A673 (cell line): ENCODE measurements at regions not wholly inside any gene's neighbourhood (a gene's known extent, or its start where the extent isn't known, plus 50 kb on each side); places are given as distances from the start of the nearest gene placed in this dataset.

ENCODE experiments used
- BruUV-seq: library from RNA; stranded (reverse); fragments of 400-500 nt; replicated peaks from 2 replicates; lab custom pipeline; 2021; lab: Mats Ljungman, UMichigan
- CTCF ChIA-PET: fragments of 300-600 bp; sonication (Branson Sonifier 250); formaldehyde crosslinking; loops from one replicate; lab custom pipeline; 2022; ENCODE audit warnings: antibody characterized with exemption; lab: Charles Lee
- POLR2A ChIA-PET: fragments of 300-600 bp; sonication (Branson Sonifier 250); formaldehyde crosslinking; loops from one replicate; lab custom pipeline; 2022; ENCODE audit warnings: antibody characterized with exemption; ENCODE audit not compliant: low non-redundant PET; lab: Charles Lee
- DNase-seq: peaks from one replicate; pipeline ENCODE4 v3.0.0-alpha.2; 2015; ENCODE audit warnings: low spot score
- H3K27ac ChIP-seq: fragments of 200-600 bp; sonication (generic); 2 replicates; pipeline ENCODE4 v1.5.1; 2016; ENCODE audit warnings: mixed run types, low read depth, mild to moderate bottlenecking, mixed read lengths, antibody characterized with exemption, low read length; ENCODE audit not compliant: poor library complexity, severe bottlenecking
- H3K27me3 ChIP-seq: fragments of 200-600 bp; sonication (generic); replicated peaks from 2 replicates; pipeline ENCODE4 v1.6.1; 2017; ENCODE audit warnings: mixed run types, low read depth, mild to moderate bottlenecking, mixed read lengths, antibody characterized with exemption, low read length; ENCODE audit not compliant: insufficient read depth, poor library complexity
- H3K36me3 ChIP-seq: fragments of 200-600 bp; sonication (generic); 2 replicates; pipeline ENCODE4 v1.6.1; 2016; ENCODE audit warnings: mixed run types, mild to moderate bottlenecking, mixed read lengths, antibody characterized with exemption, low read length; ENCODE audit not compliant: insufficient read depth, poor library complexity, severe bottlenecking
- H3K4me1 ChIP-seq: fragments of 200-600 bp; sonication (generic); 2 replicates; pipeline ENCODE4 v1.6.1; 2017; ENCODE audit warnings: mixed run types, mild to moderate bottlenecking, mixed read lengths, antibody characterized with exemption, low read length; ENCODE audit not compliant: insufficient read depth, poor library complexity, severe bottlenecking
- H3K4me3 ChIP-seq: fragments of 200-600 bp; sonication (generic); 2 replicates; pipeline ENCODE4 v1.5.1; 2016; ENCODE audit warnings: low read depth, mixed run types, mild to moderate bottlenecking, mixed read lengths, low read length; ENCODE audit not compliant: poor library complexity, severe bottlenecking
- H3K9me3 ChIP-seq: fragments of 200-600 bp; sonication (generic); 2 replicates; pipeline ENCODE4 v1.6.1; 2016; ENCODE audit warnings: mixed run types, low read depth, mild to moderate bottlenecking, mixed read lengths, antibody characterized with exemption, low read length; ENCODE audit not compliant: poor library complexity, severe bottlenecking
- EZH2 ChIP-seq: fragments of 200-600 bp; sonication (generic); IDR thresholded peaks from 2 replicates; pipeline ENCODE4 v1.6.1; 2017; ENCODE audit warnings: borderline replicate concordance, low read depth, mild to moderate bottlenecking, mixed read lengths, antibody characterized with exemption, low read length; ENCODE audit not compliant: poor library complexity, severe bottlenecking
- intact Hi-C: fragments of 100-400 bp; cut with micrococcal nuclease; formaldehyde crosslinking; loops from one replicate; pipeline ENCODE4 v1.10.0; 2022; ENCODE audit not compliant: unreplicated experiment
- TF ChIP-seq, protein P1 (sequence below): fragments of 300-800, 200-600 bp; sonication (generic); conservative IDR thresholded peaks from 2 replicates; pipeline ENCODE4 v1.5.1; 2017; ENCODE audit warnings: low read depth, mild to moderate bottlenecking, antibody characterized with exemption, low read length, moderate library complexity, mixed read lengths

GRCh38 chr9:28163619-28164018, 590.3 kb upstream of the C9orf72 start:
- H3K4me1 ChIP-seq, result peaks cover 4% of the 10 kb centered on the region

DNA sequence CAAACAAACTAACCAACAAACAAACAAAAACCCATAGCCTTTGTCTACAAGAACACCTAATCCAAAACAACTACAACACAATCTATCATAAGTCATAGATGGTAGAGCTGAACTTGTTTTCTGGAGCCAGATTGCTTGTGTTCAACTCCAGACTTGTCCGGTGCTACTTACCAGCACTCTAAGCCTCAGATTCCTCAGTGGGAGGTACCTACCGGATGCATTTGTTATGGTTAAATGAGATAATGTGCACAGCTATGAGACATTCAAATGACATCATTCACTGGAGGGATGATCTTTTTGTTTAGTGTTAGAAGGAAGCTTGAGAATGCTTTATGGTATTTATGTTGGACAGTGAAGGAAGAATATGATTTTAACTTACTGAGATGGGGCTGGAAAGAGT, 592.9 kb upstream of the C9orf72 start:
- Histone ChIP-seq H3K4me3 (no peak overlapping the region), H3K4me1 (no peaks in the 10 kb centered on the region)

More at GRCh38 chr9:28163619-28164018, 590.3 kb upstream of the C9orf72 start:
- no peak for TF ChIP-seq EZH2
- TF ChIP-seq, protein P1, sequence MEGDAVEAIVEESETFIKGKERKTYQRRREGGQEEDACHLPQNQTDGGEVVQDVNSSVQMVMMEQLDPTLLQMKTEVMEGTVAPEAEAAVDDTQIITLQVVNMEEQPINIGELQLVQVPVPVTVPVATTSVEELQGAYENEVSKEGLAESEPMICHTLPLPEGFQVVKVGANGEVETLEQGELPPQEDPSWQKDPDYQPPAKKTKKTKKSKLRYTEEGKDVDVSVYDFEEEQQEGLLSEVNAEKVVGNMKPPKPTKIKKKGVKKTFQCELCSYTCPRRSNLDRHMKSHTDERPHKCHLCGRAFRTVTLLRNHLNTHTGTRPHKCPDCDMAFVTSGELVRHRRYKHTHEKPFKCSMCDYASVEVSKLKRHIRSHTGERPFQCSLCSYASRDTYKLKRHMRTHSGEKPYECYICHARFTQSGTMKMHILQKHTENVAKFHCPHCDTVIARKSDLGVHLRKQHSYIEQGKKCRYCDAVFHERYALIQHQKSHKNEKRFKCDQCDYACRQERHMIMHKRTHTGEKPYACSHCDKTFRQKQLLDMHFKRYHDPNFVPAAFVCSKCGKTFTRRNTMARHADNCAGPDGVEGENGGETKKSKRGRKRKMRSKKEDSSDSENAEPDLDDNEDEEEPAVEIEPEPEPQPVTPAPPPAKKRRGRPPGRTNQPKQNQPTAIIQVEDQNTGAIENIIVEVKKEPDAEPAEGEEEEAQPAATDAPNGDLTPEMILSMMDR, result no peak
- H3K27ac ChIP-seq, result no peak overlapping the region
- no TSS peak for BruUV-seq
- no peaks in the 10 kb centered on the region for H3K27me3 ChIP-seq
- intact Hi-C loops, result no loop called here
- POLR2A ChIA-PET, result no interaction called here
- H3K9me3 ChIP-seq, result no peaks in the 10 kb centered on the region
- H3K4me3 ChIP-seq, result no peak overlapping the region
- no peaks in the 10 kb centered on the region for H3K36me3 ChIP-seq
- CTCF ChIA-PET, result no interaction called here
- no peak for DNase-seq

DNA sequence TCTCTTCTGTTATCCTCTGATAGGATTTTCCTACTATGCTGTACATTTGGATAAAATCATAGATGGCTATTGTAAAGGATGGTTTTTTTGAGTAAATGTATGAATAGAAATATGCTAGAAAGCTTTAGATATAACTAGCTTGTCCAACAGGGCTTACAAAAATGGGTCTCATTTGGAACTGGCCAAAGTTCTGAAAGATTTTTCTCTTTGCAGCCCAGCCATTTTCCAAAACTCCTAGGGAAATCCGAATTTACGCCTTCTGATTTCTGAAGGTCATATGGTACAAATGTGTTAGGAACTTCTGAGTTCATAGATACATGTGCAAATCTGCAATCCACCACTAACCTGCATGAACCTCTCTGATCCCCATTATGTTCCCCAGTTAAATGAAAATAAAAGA, 603.9 kb upstream of the C9orf72 start:
- DNase-seq, result no peak
- CTCF ChIA-PET, result no interaction called here
- no peak overlapping the region for H3K4me3 ChIP-seq
- H3K4me1 ChIP-seq, result no peaks in the 10 kb centered on the region
- no peaks in the 10 kb centered on the region for H3K36me3 ChIP-seq
- no peaks in the 10 kb centered on the region for H3K9me3 ChIP-seq
- intact Hi-C loops, result no loop called here
- H3K27ac ChIP-seq, result no peak overlapping the region
- TF ChIP-seq, protein P1, result no peak
- no peak for TF ChIP-seq EZH2
- BruUV-seq, result no TSS peak
- POLR2A ChIA-PET, result no interaction called here
- H3K27me3 ChIP-seq, result no peaks in the 10 kb centered on the region

More for the DNA sequence above, 592.9 kb upstream of the C9orf72 start:
- POLR2A ChIA-PET, result no interaction called here
- TF ChIP-seq, protein P1, result no peak
- no peak for TF ChIP-seq EZH2
- no TSS peak for BruUV-seq
- no peaks in the 10 kb centered on the region for H3K36me3 ChIP-seq
- H3K9me3 ChIP-seq, result no peaks in the 10 kb centered on the region
- DNase-seq, result peak; percentile 48
- intact Hi-C loops, result no loop called here
- H3K27ac ChIP-seq, result no peak overlapping the region
- no peaks in the 10 kb centered on the region for H3K27me3 ChIP-seq
- CTCF ChIA-PET, result no interaction called here
